ELR (cell line): ENCODE measurements at regions not wholly inside any gene's neighbourhood (a gene's known extent, or its start where the extent isn't known, plus 50 kb on each side); places are given as distances from the start of the nearest gene placed in this dataset.
A peak's percentile ranks its signal among the peaks of the same experiment; 100 is the strongest.

Experiments used
- DNase-seq: peaks from one replicate; pipeline ENCODE4 v3.0.0-alpha.2; 2015; ENCODE audit warnings: low read depth

DNA sequence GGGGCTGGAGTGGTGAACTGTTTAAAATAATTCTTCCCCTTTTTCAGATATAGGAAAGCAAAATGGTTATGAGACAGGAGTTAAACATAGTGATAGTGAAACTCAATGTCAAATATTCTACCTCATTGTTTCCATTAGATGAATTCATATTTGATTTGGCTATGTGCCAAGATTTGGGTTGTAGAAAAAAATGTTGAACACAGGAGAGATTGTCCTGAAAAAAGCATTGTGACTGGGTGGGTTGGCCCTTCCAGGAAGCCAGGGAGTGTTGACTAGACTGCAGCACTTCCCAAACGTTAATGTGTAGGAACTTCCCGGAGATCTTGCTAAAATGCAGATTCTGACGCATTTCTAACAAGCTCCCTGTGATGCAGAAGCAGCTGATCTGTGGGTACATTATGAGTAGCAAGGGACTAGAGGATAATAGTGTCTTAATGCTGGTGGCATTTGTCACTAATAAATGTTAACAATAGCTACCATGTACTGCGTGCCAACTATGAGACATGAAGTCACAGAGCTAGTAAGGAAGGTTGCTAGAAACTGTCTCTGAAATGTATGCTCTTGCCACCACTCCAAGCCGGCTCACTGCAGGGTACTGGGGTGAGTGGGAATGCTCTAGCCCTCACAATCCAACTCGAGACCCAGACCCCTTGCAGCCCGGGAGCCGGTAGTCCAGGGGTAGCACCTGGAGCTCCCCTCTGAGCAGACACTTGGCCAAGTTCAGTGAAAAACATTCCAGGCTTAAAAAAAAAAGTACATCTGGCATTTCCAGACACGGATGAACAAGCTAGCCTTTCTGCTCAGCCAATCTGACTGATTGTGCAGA lies 120.6 kb downstream of the CD47 start:
- DNase-seq: no peak

- DNase-seq: no peak
Measured at GRCh38 chr3:107969525-107969924, 121.3 kb downstream of the CD47 start.

DNA sequence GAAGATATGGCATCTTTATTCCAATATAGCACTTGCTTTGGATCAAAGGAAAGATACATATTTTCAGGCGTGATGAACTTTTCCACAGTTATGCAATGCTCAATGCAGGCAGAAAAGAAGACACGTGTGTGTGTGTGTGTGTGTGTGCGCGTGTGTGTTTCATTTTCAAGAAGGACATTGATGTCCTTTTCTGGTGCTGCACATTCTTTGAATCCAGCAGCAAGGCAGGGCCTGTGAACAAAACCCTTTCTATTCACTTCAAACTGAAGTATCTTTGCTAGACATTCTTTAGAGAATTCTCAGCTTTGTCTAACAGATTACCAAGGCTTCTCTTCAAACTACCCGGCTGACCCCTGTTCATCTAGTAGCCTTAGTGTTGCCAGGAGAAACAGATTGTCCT lies 124.6 kb downstream of the CD47 start:
- DNase-seq: no peak

DNA sequence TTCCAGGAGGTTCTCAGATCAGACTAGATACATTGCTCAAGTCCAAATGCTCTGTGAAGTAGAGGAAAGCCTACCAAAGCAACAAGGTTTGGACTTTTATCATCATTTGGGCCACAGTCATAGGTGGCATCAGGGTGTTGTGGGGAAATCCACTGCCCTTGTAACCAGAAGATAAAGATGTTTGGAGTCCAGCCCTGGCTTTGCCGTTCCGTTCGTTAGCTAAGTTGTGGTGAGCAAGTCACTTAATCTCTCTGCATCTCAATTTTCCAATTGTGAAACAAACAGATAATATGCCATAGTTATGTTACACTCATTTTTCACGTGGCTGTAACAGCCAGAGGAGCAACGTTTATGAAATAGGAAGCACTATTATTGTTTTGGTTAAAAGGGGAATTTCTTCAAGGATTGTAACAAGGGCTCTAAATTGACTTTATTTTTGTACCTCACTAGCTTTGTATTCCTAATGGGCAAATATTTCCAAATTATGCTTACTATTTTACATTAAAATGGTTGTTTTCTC lies 125.6 kb downstream of the CD47 start:
- no peak for DNase-seq

DNA sequence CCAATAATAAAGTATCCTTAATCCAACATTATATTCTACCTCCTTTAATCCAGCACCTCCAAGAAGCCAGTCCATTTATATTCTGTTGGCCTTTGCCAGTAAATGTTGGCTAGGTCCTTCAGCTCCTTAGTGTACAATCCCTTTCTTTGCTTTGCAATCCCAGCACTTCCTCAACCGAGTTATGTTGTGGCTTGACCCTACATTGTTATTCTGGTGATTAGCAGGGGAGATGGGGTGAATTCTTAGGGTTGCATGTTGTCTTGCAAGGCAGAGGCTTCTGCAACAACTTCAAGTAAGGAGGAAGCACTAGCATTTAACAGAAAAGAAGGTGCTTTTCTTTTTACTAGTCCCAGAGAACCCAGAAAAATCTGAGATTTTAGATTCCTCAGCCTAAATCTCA lies 127.2 kb downstream of the CD47 start:
- no peak for DNase-seq

- DNase-seq: peak; percentile 26
Measured at GRCh38 chr3:107962946-107963345, 127.9 kb downstream of the CD47 start.

DNA sequence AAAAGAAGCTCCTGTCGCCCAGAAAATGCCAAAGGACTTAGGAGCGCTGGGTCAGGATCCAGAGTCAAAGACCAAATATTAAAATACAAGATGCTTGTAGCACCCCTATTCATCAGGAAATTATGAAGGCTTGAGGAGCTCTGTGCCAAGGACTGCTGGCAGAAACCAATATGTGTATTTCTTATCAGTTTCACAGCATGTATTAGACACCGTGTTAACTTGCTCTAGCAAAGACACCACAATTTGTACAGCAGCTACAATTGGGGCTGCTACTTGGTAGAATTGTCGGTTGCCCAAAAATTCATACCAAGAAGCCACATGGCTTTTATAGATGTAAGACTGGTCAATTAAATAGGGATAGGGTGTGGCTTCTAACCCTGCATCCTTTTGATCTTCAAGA lies 128.8 kb downstream of the CD47 start:
- no peak for DNase-seq

DNA sequence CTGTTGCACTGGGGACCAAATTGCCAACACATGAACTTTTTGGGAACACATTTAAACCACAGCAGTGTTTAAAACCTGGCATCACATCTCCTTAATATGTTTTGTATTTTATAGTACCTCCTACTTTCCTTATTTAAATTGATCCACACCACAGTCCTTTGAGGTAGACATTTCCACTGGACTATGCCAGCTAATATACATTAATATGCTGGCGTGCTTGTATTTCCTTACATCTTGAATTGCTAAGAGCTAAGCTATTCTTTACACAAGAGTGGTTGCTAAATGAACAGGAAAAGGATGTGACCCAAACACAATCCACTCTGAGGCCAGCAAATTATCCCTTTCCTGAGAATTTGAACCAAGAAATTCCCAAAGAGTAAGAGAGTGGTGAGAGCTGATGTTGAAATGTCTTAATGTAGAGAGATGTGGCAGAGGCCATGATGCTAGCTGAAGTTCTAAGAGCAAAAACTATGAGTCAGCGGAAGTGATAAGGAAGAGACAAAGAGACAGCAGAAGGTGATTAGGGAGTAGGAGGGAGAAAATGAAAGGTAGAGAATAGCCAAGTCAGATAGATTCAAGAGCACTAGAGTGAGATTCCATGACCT lies 131.2 kb downstream of the CD47 start:
- peak; percentile 39 for DNase-seq

DNA sequence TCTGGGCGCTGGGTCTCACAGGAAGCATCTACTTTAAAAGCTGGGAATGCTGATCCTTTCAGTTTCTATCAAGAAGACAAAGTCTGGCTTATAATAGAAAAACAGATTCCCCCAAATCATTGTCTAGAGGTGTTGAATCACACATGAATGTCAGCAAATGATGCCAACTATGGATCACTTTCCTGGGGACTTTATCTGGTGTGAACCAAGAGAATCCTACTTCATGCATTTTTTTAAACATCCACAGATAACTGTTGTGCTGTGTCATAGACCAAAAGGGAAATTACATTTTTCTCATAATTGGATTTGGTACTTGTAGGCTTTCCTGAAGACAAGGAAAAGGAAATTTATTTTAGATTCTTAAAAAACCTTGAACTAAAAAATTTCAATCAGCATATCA lies 132.7 kb downstream of the CD47 start:
- no peak for DNase-seq

DNA sequence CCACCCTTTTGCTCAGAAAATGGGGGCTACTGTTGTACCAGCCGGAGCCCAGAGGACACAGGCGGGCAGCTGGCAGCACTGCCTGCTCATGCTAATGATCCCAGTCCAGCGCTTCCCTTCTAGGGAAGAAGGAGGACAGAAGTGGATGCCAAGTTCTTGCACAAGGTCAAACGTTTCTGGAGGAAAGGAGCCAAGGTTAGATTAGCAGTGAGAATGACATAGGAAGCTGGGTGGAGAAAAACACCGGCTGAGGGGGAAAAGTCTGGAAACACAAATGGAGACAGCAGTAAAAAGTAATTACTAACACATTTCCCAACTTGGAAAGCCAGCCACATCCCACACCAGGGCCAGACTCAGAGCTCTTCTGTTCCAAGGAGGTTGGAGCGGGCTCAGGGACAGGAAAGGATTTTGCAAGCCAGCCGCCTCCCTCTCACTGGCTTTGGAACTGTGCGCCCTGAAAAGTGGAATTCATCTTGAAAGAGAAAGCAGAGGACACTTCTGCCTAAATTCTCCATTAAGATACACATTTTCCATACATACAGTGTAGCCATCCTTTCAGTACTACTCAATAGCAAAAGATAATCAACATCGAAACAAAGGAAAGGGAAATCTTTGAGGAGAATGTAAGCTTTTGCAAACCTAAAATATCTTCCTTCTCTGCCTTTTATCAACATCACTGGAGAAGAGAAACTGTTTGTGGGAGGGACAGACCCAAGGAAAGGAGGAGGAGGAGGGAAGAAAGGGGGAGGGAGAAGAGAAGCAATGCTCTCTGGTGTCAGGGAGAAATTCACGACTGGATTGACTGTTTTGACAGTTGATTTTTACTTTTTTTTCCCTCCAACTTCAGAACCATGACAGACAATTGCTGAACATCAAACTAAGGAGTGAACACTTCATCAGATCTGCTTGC lies 133.6 kb downstream of the CD47 start:
- no peak for DNase-seq

DNA sequence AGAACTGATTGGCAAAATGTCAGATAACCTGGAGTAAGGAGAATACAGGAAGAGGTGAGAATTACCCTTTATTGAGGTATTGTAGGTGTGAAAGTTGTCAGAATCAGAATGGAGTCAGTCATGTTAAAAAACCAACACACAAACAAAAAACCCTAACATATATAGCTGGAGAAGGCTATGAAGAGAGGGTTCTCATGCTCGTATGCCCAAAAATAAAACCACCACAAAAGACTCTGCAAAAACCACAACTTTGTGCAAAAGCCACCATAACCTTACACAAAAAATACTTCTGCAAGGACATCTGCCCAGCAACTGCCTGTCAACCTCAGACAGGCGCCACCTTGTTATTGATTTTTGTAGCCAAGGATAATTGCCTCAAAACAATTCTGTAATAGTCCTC lies 136.0 kb downstream of the CD47 start:
- DNase-seq: no peak

DNA sequence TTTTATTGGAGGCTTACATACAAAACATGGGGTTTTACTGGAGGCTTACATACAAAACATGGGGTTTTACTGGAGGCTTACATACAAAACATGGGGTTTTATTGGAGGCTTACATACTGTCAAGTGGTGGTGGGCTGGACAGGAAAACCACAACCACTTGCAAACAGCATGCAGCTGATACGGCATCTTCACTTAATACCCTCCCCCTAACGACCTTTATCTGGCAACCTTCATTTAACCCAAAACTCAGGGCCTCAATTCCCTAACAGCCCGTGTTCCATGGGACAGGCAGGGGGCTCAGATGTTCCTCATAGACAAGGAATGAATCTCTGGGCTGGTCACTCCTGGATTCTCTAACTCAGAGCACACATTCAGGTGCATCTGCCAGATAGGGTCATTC lies 137.1 kb downstream of the CD47 start:
- no peak for DNase-seq

DNA sequence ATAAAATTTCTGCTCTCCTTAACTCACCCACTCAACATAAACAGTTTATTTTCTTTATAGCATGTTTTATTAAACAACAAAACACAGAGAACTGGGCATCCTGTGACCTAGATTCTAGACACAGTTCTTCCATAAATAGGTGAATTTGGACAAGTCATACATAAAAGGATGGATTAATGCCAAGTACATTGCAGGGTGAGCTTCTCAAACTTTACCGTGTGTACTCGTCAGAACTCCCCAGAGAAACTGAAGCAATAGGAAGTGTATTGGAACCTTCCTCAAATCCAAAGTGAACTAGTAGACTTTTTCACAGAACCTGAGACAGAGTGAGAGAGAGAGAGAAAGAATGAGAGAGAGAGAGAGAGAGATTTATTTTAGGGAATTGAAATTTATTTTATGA lies 139.7 kb downstream of the CD47 start:
- DNase-seq: no peak

GRCh38 chr3:107950417-107950816 lies 140.4 kb downstream of the CD47 start:
- DNase-seq: no peak

GRCh38 chr3:107949394-107949970 lies 141.3 kb downstream of the CD47 start:
- no peak for DNase-seq

GRCh38 chr3:107947203-107947602 lies 143.6 kb downstream of the CD47 start:
- DNase-seq: no peak

DNA sequence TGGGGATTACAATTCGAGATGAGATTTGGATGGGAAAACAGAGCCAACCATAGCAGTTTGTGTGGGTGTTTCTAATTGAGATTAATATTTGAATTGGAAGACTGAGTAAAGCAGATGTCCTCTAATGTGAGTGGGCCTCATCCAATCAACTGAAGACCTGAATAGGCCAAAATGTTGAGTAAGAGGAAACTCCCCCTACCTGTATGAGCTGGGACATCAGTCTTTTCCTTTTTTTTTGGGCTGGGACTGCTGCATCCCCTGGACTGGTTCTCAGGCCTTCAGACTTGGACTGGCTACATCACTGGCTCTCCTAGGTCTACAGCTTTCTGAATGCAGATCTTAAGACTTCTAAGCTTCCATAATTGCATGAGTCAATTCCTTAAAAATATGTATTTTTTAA lies 144.1 kb downstream of the CD47 start:
- DNase-seq: no peak

GRCh38 chr3:107945417-107946094 lies 145.3 kb downstream of the CD47 start:
- DNase-seq: no peak

- peak; percentile 53 for DNase-seq
Measured at GRCh38 chr3:107943786-107944523, 146.9 kb downstream of the CD47 start.

GRCh38 chr3:107942951-107943749 lies 147.7 kb downstream of the CD47 start:
- no peak for DNase-seq
